GM23338 (cell line): ENCODE measurements at regions not wholly inside any gene's neighbourhood (a gene's known extent, or its start where the extent isn't known, plus 50 kb on each side); places are given as distances from the start of the nearest gene placed in this dataset.

Source experiments
- TF ChIP-seq, protein P1 (sequence below), 2 experiments: fragments of 200-600 bp in 1 of 2; sonication (generic) in 1 of 2; conservative IDR thresholded peaks; 2 replicates each; pipeline versions ENCODE4 v1.5.1 to v1.6.1; 2016 to 2017; ENCODE audit warnings: antibody characterized with exemption in 2 of 2, low read depth in 2 of 2, mild to moderate bottlenecking in 2 of 2, moderate library complexity in 1 of 2
- TF ChIP-seq, protein P2 (sequence below): IDR thresholded peaks from one replicate; pipeline ENCODE4 v1.6.1; 2018; ENCODE audit warnings: antibody characterized with exemption; ENCODE audit not compliant: unreplicated experiment
- TF ChIP-seq, protein P3 (sequence below): IDR thresholded peaks from 2 replicates; pipeline ENCODE4 v1.6.1; 2016; ENCODE audit warnings: antibody characterized with exemption

DNA sequence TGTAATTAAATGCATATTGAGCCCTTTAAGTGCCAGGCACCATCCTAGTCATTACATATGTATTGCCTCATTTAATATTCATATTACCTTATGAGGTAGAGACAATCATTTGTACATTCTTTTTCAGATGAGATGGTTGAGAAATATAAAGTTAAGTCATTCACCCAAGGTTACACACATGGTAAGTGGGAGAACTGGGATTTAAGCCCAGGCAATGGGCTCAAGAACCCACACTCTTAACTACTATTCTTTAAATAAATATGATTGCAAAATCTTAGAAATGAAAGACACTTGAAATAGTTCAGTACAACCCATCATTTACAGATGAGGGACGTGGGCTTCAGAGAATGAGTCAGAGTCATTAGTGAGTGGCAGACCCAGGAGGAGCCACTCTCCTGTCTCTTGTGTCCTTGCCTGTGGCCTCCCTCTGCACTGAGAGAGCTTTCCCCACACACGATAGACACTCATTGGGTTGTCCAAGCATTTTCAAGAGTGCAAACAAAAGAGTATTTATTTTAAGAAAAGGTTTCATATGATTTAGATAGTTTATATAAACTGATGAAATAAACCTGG, 60.8 kb downstream of the NPY1R start:
- TF ChIP-seq, protein P1, sequence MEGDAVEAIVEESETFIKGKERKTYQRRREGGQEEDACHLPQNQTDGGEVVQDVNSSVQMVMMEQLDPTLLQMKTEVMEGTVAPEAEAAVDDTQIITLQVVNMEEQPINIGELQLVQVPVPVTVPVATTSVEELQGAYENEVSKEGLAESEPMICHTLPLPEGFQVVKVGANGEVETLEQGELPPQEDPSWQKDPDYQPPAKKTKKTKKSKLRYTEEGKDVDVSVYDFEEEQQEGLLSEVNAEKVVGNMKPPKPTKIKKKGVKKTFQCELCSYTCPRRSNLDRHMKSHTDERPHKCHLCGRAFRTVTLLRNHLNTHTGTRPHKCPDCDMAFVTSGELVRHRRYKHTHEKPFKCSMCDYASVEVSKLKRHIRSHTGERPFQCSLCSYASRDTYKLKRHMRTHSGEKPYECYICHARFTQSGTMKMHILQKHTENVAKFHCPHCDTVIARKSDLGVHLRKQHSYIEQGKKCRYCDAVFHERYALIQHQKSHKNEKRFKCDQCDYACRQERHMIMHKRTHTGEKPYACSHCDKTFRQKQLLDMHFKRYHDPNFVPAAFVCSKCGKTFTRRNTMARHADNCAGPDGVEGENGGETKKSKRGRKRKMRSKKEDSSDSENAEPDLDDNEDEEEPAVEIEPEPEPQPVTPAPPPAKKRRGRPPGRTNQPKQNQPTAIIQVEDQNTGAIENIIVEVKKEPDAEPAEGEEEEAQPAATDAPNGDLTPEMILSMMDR (conservative IDR thresholded peaks at IDR 0.05; ENCODE audit: low read depth in 2 of 2): no peak
- TF ChIP-seq, protein P2, sequence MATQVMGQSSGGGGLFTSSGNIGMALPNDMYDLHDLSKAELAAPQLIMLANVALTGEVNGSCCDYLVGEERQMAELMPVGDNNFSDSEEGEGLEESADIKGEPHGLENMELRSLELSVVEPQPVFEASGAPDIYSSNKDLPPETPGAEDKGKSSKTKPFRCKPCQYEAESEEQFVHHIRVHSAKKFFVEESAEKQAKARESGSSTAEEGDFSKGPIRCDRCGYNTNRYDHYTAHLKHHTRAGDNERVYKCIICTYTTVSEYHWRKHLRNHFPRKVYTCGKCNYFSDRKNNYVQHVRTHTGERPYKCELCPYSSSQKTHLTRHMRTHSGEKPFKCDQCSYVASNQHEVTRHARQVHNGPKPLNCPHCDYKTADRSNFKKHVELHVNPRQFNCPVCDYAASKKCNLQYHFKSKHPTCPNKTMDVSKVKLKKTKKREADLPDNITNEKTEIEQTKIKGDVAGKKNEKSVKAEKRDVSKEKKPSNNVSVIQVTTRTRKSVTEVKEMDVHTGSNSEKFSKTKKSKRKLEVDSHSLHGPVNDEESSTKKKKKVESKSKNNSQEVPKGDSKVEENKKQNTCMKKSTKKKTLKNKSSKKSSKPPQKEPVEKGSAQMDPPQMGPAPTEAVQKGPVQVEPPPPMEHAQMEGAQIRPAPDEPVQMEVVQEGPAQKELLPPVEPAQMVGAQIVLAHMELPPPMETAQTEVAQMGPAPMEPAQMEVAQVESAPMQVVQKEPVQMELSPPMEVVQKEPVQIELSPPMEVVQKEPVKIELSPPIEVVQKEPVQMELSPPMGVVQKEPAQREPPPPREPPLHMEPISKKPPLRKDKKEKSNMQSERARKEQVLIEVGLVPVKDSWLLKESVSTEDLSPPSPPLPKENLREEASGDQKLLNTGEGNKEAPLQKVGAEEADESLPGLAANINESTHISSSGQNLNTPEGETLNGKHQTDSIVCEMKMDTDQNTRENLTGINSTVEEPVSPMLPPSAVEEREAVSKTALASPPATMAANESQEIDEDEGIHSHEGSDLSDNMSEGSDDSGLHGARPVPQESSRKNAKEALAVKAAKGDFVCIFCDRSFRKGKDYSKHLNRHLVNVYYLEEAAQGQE: no peak
- TF ChIP-seq, protein P3, sequence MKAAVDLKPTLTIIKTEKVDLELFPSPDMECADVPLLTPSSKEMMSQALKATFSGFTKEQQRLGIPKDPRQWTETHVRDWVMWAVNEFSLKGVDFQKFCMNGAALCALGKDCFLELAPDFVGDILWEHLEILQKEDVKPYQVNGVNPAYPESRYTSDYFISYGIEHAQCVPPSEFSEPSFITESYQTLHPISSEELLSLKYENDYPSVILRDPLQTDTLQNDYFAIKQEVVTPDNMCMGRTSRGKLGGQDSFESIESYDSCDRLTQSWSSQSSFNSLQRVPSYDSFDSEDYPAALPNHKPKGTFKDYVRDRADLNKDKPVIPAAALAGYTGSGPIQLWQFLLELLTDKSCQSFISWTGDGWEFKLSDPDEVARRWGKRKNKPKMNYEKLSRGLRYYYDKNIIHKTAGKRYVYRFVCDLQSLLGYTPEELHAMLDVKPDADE: no peak
